ENCODE measurements at regions not wholly inside any gene's neighbourhood (a gene's known extent, or its start where the extent isn't known, plus 50 kb on each side); places are given as distances from the start of the nearest gene placed in this dataset.

GRCh38 chr10:3648576-3648975, 136.4 kb downstream of the KLF6 start:
- Mint-ChIP-seq H3K4me3 (ENCODE audit: unreplicated experiment) (no peak overlapping the region), H3K4me1 (ENCODE audit: unreplicated experiment) (peaks cover 4% of the 10 kb centered on the region), H3K36me3 (ENCODE audit: unreplicated experiment) (no peaks in the 10 kb centered on the region), H3K27ac (ENCODE audit: unreplicated experiment) (no peak overlapping the region), H3K9me3 (ENCODE audit: unreplicated experiment) (no peaks in the 10 kb centered on the region), H3K27me3 (ENCODE audit: unreplicated experiment) (no peaks in the 10 kb centered on the region)
- DNase-seq (ENCODE audit: extremely low spot score, unreplicated experiment): no peak
- TF ChIP-seq CTCF (IDR thresholded peaks at IDR 0.05): no peak

DNA sequence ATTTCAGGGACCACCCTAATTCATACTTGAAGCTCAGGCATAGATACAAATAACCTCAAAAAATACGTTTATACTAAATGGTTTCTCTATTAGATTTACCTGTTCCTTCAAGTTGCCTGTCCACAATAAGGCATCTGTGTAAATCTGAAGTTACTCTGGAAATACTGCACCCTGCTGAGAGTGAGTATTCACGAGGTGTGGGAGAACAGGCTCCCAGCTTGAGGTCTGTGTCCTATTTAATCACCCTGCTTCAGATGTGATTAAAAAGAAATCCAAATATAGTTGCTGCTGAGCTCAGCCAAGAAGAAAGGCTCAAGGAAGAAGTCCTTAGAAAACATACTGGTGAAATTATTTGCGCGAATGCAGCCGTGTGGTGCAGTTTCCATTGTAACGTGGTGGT, 136.8 kb downstream of the KLF6 start:
- no peaks in the 10 kb centered on the region for H3K27me3 Mint-ChIP-seq (ENCODE audit: unreplicated experiment)

DNA sequence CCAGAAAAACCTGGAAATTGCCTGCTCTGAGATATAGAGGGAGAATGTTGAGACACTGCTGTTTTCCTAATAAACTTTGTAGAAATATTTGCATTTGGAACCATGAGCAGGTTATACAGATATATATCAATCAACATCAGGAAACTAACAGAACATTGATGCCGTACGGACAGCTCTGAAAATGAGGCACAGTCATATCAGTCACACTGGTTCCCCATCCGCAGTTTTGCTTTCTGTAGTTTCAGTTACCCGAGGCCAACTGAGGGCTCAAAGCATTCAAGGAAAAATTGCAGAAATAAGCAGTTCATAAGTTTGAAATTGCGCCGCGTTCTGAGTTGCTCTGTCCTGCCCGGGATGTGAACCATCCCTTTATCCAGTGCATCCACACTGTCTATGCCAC, 137.9 kb downstream of the KLF6 start:
- Mint-ChIP-seq H3K9me3 (ENCODE audit: unreplicated experiment) (no peaks in the 10 kb centered on the region), H3K36me3 (ENCODE audit: unreplicated experiment) (no peaks in the 10 kb centered on the region)

More for the DNA sequence above, 136.8 kb downstream of the KLF6 start:
- no peaks in the 10 kb centered on the region for H3K36me3 Mint-ChIP-seq (ENCODE audit: unreplicated experiment)
- DNase-seq (ENCODE audit: extremely low spot score, unreplicated experiment): no peak
- no peak overlapping the region for H3K4me3 Mint-ChIP-seq (ENCODE audit: unreplicated experiment)
- H3K27ac Mint-ChIP-seq (ENCODE audit: unreplicated experiment): no peak overlapping the region
- TF ChIP-seq CTCF (IDR thresholded peaks at IDR 0.05): no peak
- peaks cover 4% of the 10 kb centered on the region for H3K4me1 Mint-ChIP-seq (ENCODE audit: unreplicated experiment)
- no peaks in the 10 kb centered on the region for H3K9me3 Mint-ChIP-seq (ENCODE audit: unreplicated experiment)

GRCh38 chr10:3645406-3645805, 139.6 kb downstream of the KLF6 start:
- DNase-seq (ENCODE audit: extremely low spot score, unreplicated experiment): no peak
- TF ChIP-seq CTCF (IDR thresholded peaks at IDR 0.05): no peak
- Mint-ChIP-seq H3K4me3 (ENCODE audit: unreplicated experiment) (no peak overlapping the region), H3K36me3 (ENCODE audit: unreplicated experiment) (no peaks in the 10 kb centered on the region), H3K9me3 (ENCODE audit: unreplicated experiment) (no peaks in the 10 kb centered on the region), H3K4me1 (ENCODE audit: unreplicated experiment) (peaks cover 4% of the 10 kb centered on the region), H3K27ac (ENCODE audit: unreplicated experiment) (no peak overlapping the region), H3K27me3 (ENCODE audit: unreplicated experiment) (no peaks in the 10 kb centered on the region)

More for the DNA sequence above, 137.9 kb downstream of the KLF6 start:
- no peak for DNase-seq (ENCODE audit: extremely low spot score, unreplicated experiment)
- H3K4me1 Mint-ChIP-seq (ENCODE audit: unreplicated experiment): peaks cover 4% of the 10 kb centered on the region
- no peak overlapping the region for H3K4me3 Mint-ChIP-seq (ENCODE audit: unreplicated experiment)
- no peak for TF ChIP-seq CTCF (IDR thresholded peaks at IDR 0.05)
- H3K27ac Mint-ChIP-seq (ENCODE audit: unreplicated experiment): no peak overlapping the region
- H3K27me3 Mint-ChIP-seq (ENCODE audit: unreplicated experiment): no peaks in the 10 kb centered on the region

- H3K4me3 Mint-ChIP-seq (ENCODE audit: unreplicated experiment): no peak overlapping the region
- no peaks in the 10 kb centered on the region for H3K9me3 Mint-ChIP-seq (ENCODE audit: unreplicated experiment)
- H3K27me3 Mint-ChIP-seq (ENCODE audit: unreplicated experiment): no peaks in the 10 kb centered on the region
- no peak overlapping the region for H3K27ac Mint-ChIP-seq (ENCODE audit: unreplicated experiment)
- H3K4me1 Mint-ChIP-seq (ENCODE audit: unreplicated experiment): peaks cover 8% of the 10 kb centered on the region
- DNase-seq (ENCODE audit: extremely low spot score, unreplicated experiment): no peak
- H3K36me3 Mint-ChIP-seq (ENCODE audit: unreplicated experiment): no peaks in the 10 kb centered on the region
- no peak for TF ChIP-seq CTCF (IDR thresholded peaks at IDR 0.05)
Measured at GRCh38 chr10:3640816-3641215, 144.2 kb downstream of the KLF6 start.

Data from osteocyte (in vitro differentiated cells).